Smooth muscle cell (in vitro differentiated cells): ENCODE measurements at regions not wholly inside any gene's neighbourhood (a gene's known extent, or its start where the extent isn't known, plus 50 kb on each side); places are given as distances from the start of the nearest gene placed in this dataset.
A peak's percentile ranks its signal among the peaks of the same experiment; 100 is the strongest.

Source experiments
- DNase-seq: peaks from one replicate; lab custom pipeline; 2025; ENCODE audit not compliant: unreplicated experiment; lab: John Stamatoyannopoulos, UW
- H2AFZ ChIP-seq: fragments of 200-600 bp; sonication (generic); 2 replicates; pipeline ENCODE4 v1.6.0; 2016; ENCODE audit warnings: antibody characterized with exemption, low read depth, mild to moderate bottlenecking
- H3F3A ChIP-seq: fragments of 200-600 bp; sonication (generic); 2 replicates; pipeline ENCODE4 v1.6.0; 2017; ENCODE audit warnings: antibody characterized with exemption, low read depth
- H3K27ac ChIP-seq: fragments of 200-600 bp; sonication (generic); 2 replicates; pipeline ENCODE4 v1.5.1; 2016; ENCODE audit warnings: low read depth, mild to moderate bottlenecking
- H3K27me3 ChIP-seq: fragments of 200-600 bp; sonication (generic); 2 replicates; pipeline ENCODE4 v1.6.1; 2016; ENCODE audit warnings: low read depth, mild to moderate bottlenecking
- H3K36me3 ChIP-seq: fragments of 200-600 bp; sonication (generic); 2 replicates; pipeline ENCODE4 v1.5.1; 2016; ENCODE audit warnings: low read depth
- H3K4me1 ChIP-seq: fragments of 200-600 bp; sonication (generic); 2 replicates; pipeline ENCODE4 v1.5.1; 2016; ENCODE audit warnings: low read depth
- H3K4me2 ChIP-seq: fragments of 200-600 bp; sonication (generic); 2 replicates; pipeline ENCODE4 v1.6.0; 2016; ENCODE audit warnings: mild to moderate bottlenecking
- H3K4me3 ChIP-seq: fragments of 200-600 bp; sonication (generic); 2 replicates; pipeline ENCODE4 v1.5.1; 2016; ENCODE audit warnings: mild to moderate bottlenecking
- H3K79me2 ChIP-seq: fragments of 200-600 bp; sonication (generic); 2 replicates; pipeline ENCODE4 v1.6.0; 2016; ENCODE audit warnings: low read depth, mild to moderate bottlenecking
- H3K9ac ChIP-seq: fragments of 200-600 bp; sonication (generic); 2 replicates; pipeline ENCODE4 v1.6.0; 2016; ENCODE audit warnings: low read depth
- H3K9me3 ChIP-seq: fragments of 200-600 bp; sonication (generic); replicated peaks from 2 replicates; pipeline ENCODE4 v1.5.1; 2016; ENCODE audit warnings: low read depth
- H4K20me1 ChIP-seq: fragments of 200-600 bp; sonication (generic); 2 replicates; pipeline ENCODE4 v1.6.0; 2016; ENCODE audit warnings: low read depth
- CTCF ChIP-seq: fragments of 200-600 bp; sonication (generic); IDR thresholded peaks from 2 replicates; pipeline ENCODE4 v1.5.1; 2017; ENCODE audit warnings: borderline replicate concordance, mild to moderate bottlenecking, antibody characterized with exemption; ENCODE audit not compliant: insufficient read depth, poor library complexity, severe bottlenecking
- WGBS: methylation state at CpG from one replicate; pipeline ENCODE4 v1.1.7; 2016; ENCODE audit warnings: low lambda C conversion rate; 5-methylcytosine and 5-hydroxymethylcytosine counted together

GRCh38 chr7:155164316-155164715, 94.2 kb downstream of the HTR5A start:
- no peaks in the 10 kb centered on the region for H3K36me3 ChIP-seq

GRCh38 chr7:155166108-155166507, 96.0 kb downstream of the HTR5A start:
- Histone ChIP-seq H3K9me3 (no peaks in the 10 kb centered on the region), H3K36me3 (no peaks in the 10 kb centered on the region), H3K4me2 (peak overlapping the region; percentile 46), H3K9ac (peak overlapping the region; percentile 64), H3K4me3 (no peak overlapping the region), H2AFZ (no peak overlapping the region), H3K27me3 (no peaks in the 10 kb centered on the region), H3K27ac (peak overlapping the region; percentile 91), H3F3A (no peaks in the 10 kb centered on the region), H3K79me2 (no peaks in the 10 kb centered on the region), H3K4me1 (no peaks in the 10 kb centered on the region), H4K20me1 (no peaks in the 10 kb centered on the region)
- no peak for DNase-seq
- TF ChIP-seq CTCF = no peak
- 52% methylated on average over 11 of the region's 11 CpGs for WGBS

More at GRCh38 chr7:155164316-155164715, 94.2 kb downstream of the HTR5A start:
- no peak overlapping the region for H3K4me2 ChIP-seq
- no peaks in the 10 kb centered on the region for H3K27me3 ChIP-seq
- H4K20me1 ChIP-seq = no peaks in the 10 kb centered on the region
- H3K79me2 ChIP-seq = no peaks in the 10 kb centered on the region
- no peak overlapping the region for H2AFZ ChIP-seq
- H3K4me3 ChIP-seq = no peak overlapping the region
- no peak overlapping the region for H3K27ac ChIP-seq
- no peaks in the 10 kb centered on the region for H3K4me1 ChIP-seq
- WGBS = 93% methylated on average over 8 of the region's 8 CpGs
- H3F3A ChIP-seq = no peaks in the 10 kb centered on the region
- no peak overlapping the region for H3K9ac ChIP-seq
- TF ChIP-seq CTCF = no peak
- H3K9me3 ChIP-seq = no peaks in the 10 kb centered on the region
- no peak for DNase-seq

- no peaks in the 10 kb centered on the region for H3K4me1 ChIP-seq
- H3F3A ChIP-seq = no peaks in the 10 kb centered on the region
- peak; percentile 40 for DNase-seq
- no peaks in the 10 kb centered on the region for H3K79me2 ChIP-seq
- no peaks in the 10 kb centered on the region for H3K36me3 ChIP-seq
- no peaks in the 10 kb centered on the region for H4K20me1 ChIP-seq
- peak overlapping the region; percentile 46 for H3K4me2 ChIP-seq
- no peaks in the 10 kb centered on the region for H3K9me3 ChIP-seq
- H3K27me3 ChIP-seq = no peaks in the 10 kb centered on the region
- 59% methylated on average over 28 of the region's 28 CpGs for WGBS
- H3K4me3 ChIP-seq = no peak overlapping the region
- TF ChIP-seq CTCF = no peak
- H2AFZ ChIP-seq = no peak overlapping the region
- peak overlapping the region; percentile 64 for H3K9ac ChIP-seq
- H3K27ac ChIP-seq = peak overlapping the region; percentile 91
These were observed 96.7 kb downstream of the HTR5A start for GRCh38 chr7:155166673-155167370.
